Activated CD8-positive, alpha-beta T cell treated with anti-CD3 and anti-CD28 coated beads for 36 hours (primary cell): ENCODE measurements at regions not wholly inside any gene's neighbourhood (a gene's known extent, or its start where the extent isn't known, plus 50 kb on each side); places are given as distances from the start of the nearest gene placed in this dataset.
"Not testable (repeated sequence)": the region's sequence is repeated elsewhere in the genome, so short reads cannot be mapped to it uniquely, and the experiment has no call there.

Source experiments
- ATAC-seq: fragments of 200-7000 bp; cut with Tn5 transposase; one replicate; pipeline ENCODE4 v1.10.0; 2021; ENCODE audit warnings: mild to moderate bottlenecking, moderate library complexity
- CTCF ChIA-PET: fragments of 350-600 bp; sonication (Branson Sonifier 250); formaldehyde crosslinking; loops from one replicate; lab custom pipeline; 2021; ENCODE audit warnings: antibody characterized with exemption; lab: Charles Lee
- POLR2A ChIA-PET: fragments of 350-600 bp; sonication (Branson Sonifier 250); formaldehyde crosslinking; loops from one replicate; lab custom pipeline; 2021; ENCODE audit warnings: antibody characterized with exemption; lab: Charles Lee
- DNase-seq: peaks from one replicate; pipeline ENCODE4 v3.0.0-alpha.2; 2020
- H3K27ac Mint-ChIP-seq: one replicate; pipeline ENCODE4 v1.8.0; 2021; ENCODE audit warnings: mild to moderate bottlenecking, mixed read lengths
- H3K27me3 Mint-ChIP-seq: one replicate; pipeline ENCODE4 v1.8.0; 2021; ENCODE audit warnings: mixed read lengths
- H3K36me3 Mint-ChIP-seq: one replicate; pipeline ENCODE4 v1.8.0; 2021; ENCODE audit warnings: low read depth, mixed read lengths
- H3K4me1 Mint-ChIP-seq: one replicate; pipeline ENCODE4 v1.8.0; 2021; ENCODE audit warnings: low read depth, mixed read lengths
- H3K4me3 Mint-ChIP-seq: one replicate; pipeline ENCODE4 v1.8.0; 2021; ENCODE audit warnings: mild to moderate bottlenecking, moderate library complexity, mixed read lengths
- H3K9me3 Mint-ChIP-seq: one replicate; pipeline ENCODE4 v1.8.0; 2021; ENCODE audit warnings: mixed read lengths
- CTCF ChIP-seq: fragments of 200-600 bp; IDR thresholded peaks from one replicate; pipeline ENCODE4 v1.8.0; 2022; ENCODE audit warnings: antibody characterized with exemption, mild to moderate bottlenecking
- intact Hi-C: fragments of 100-400 bp; cut with micrococcal nuclease; formaldehyde crosslinking; loops from one replicate; pipeline ENCODE4 v1.10.0; 2022

GRCh38 chrX:1102786-1103185 lies 109.7 kb downstream of the CRLF2 start:
- ChIA-PET POLR2A (no interaction called here), CTCF (no interaction called here)
- intact Hi-C loops: no loop called here
- no peaks in the 10 kb centered on the region for H3K9me3 Mint-ChIP-seq
- DNase-seq (no peak), ATAC-seq (no peak)
- H3K36me3 Mint-ChIP-seq: no peaks in the 10 kb centered on the region
- no peak overlapping the region for H3K4me3 Mint-ChIP-seq
- H3K27me3 Mint-ChIP-seq: peaks cover 12% of the 10 kb centered on the region
- no peak overlapping the region for H3K27ac Mint-ChIP-seq
- no peaks in the 10 kb centered on the region for H3K4me1 Mint-ChIP-seq
- TF ChIP-seq CTCF: no peak

- DNase-seq, H3K27ac Mint-ChIP-seq, POLR2A ChIA-PET, H3K4me3 Mint-ChIP-seq, ATAC-seq, CTCF ChIA-PET, intact Hi-C loops, H3K36me3 Mint-ChIP-seq, H3K9me3 Mint-ChIP-seq, H3K27me3 Mint-ChIP-seq, H3K4me1 Mint-ChIP-seq: not testable (repeated sequence)
These were observed 110.2 kb downstream of the CRLF2 start for GRCh38 chrX:1102221-1102620.

- H3K9me3 Mint-ChIP-seq: peaks cover 7% of the 10 kb centered on the region
- ATAC-seq (no peak), DNase-seq (no peak)
- CTCF ChIA-PET: no interaction called here
- no peaks in the 10 kb centered on the region for H3K4me1 Mint-ChIP-seq
- no peaks in the 10 kb centered on the region for H3K27me3 Mint-ChIP-seq
- POLR2A ChIA-PET: no interaction called here
- H3K36me3 Mint-ChIP-seq: peaks cover 3% of the 10 kb centered on the region
- no peak for TF ChIP-seq CTCF
- H3K27ac Mint-ChIP-seq: no peak overlapping the region
- no peak overlapping the region for H3K4me3 Mint-ChIP-seq
- intact Hi-C loops: no loop called here
These were observed 113.2 kb downstream of the CRLF2 start for GRCh38 chrX:1099146-1099770.

GRCh38 chrX:1097328-1097727 lies 115.1 kb downstream of the CRLF2 start:
- intact Hi-C loops: no loop called here
- H3K27ac Mint-ChIP-seq: no peak overlapping the region
- no peaks in the 10 kb centered on the region for H3K27me3 Mint-ChIP-seq
- ChIA-PET CTCF (no interaction called here), POLR2A (no interaction called here)
- no peak for DNase-seq
- no peak for ATAC-seq
- no peak for TF ChIP-seq CTCF
- peaks cover 3% of the 10 kb centered on the region for H3K4me1 Mint-ChIP-seq
- H3K9me3 Mint-ChIP-seq: peaks cover 7% of the 10 kb centered on the region
- peaks cover 3% of the 10 kb centered on the region for H3K36me3 Mint-ChIP-seq
- H3K4me3 Mint-ChIP-seq: no peak overlapping the region

- DNase-seq: no peak
- no peak for TF ChIP-seq CTCF
- ChIA-PET POLR2A (no interaction called here), CTCF (no interaction called here)
- Mint-ChIP-seq H3K27me3 (no peaks in the 10 kb centered on the region), H3K36me3 (peaks cover 3% of the 10 kb centered on the region), H3K4me3 (no peak overlapping the region), H3K4me1 (peaks cover 3% of the 10 kb centered on the region), H3K9me3 (peaks cover 7% of the 10 kb centered on the region), H3K27ac (no peak overlapping the region)
- ATAC-seq: no peak
- intact Hi-C loops: no loop called here
These were observed 117.7 kb downstream of the CRLF2 start for GRCh38 chrX:1094566-1095333.
